DOHH2 (cell line): ENCODE measurements at regions not wholly inside any gene's neighbourhood (a gene's known extent, or its start where the extent isn't known, plus 50 kb on each side); places are given as distances from the start of the nearest gene placed in this dataset.

Experiments
- H3F3A ChIP-seq: fragments of 200-600 bp; sonication (generic), shearing (Covaris generic); 2 replicates; pipeline ENCODE4 v1.6.0; 2016; ENCODE audit warnings: antibody characterized with exemption, mild to moderate bottlenecking; ENCODE audit not compliant: control insufficient read depth, insufficient read depth
- H3K27ac ChIP-seq: fragments of 200-600 bp; sonication (generic); 2 replicates; pipeline ENCODE4 v1.5.1; 2014; ENCODE audit warnings: low read depth, mild to moderate bottlenecking, low read length, moderate library complexity
- H3K27me3 ChIP-seq: fragments of 200-600 bp; sonication (generic); 2 replicates; pipeline ENCODE4 v1.6.1; 2014; ENCODE audit warnings: mild to moderate bottlenecking, low read length, mixed read lengths; ENCODE audit not compliant: control insufficient read depth
- H3K36me3 ChIP-seq: fragments of 200-600 bp; sonication (generic); 2 replicates; pipeline ENCODE4 v1.6.1; 2014; ENCODE audit warnings: mild to moderate bottlenecking, low read length, moderate library complexity, mixed read lengths; ENCODE audit not compliant: control insufficient read depth
- H3K4me1 ChIP-seq: fragments of 200-600 bp; sonication (generic); 2 replicates; pipeline ENCODE4 v1.6.1; 2014; ENCODE audit warnings: mild to moderate bottlenecking, low read length, mixed read lengths; ENCODE audit not compliant: control insufficient read depth
- H3K4me2 ChIP-seq: fragments of 200-600 bp; sonication (generic); 2 replicates; pipeline ENCODE4 v1.6.0; 2014; ENCODE audit warnings: mild to moderate bottlenecking, low read length, moderate library complexity
- H3K4me3 ChIP-seq: fragments of 200-600 bp; sonication (generic); 2 replicates; pipeline ENCODE4 v1.5.1; 2014; ENCODE audit warnings: mild to moderate bottlenecking, low read length, mixed read lengths
- H3K79me2 ChIP-seq: fragments of 200-600 bp; sonication (generic); 2 replicates; pipeline ENCODE4 v1.6.1; 2014; ENCODE audit warnings: mild to moderate bottlenecking, low read length, mixed read lengths; ENCODE audit not compliant: control insufficient read depth
- H3K9me2 ChIP-seq: fragments of 200-600 bp; sonication (generic); replicated peaks from 2 replicates; pipeline ENCODE4 v1.6.1; 2014; ENCODE audit warnings: mild to moderate bottlenecking, low read length, mixed read lengths; ENCODE audit not compliant: control insufficient read depth
- H3K9me3 ChIP-seq: fragments of 200-600 bp; sonication (generic); 2 replicates; pipeline ENCODE4 v1.6.1; 2014; ENCODE audit warnings: antibody characterized with exemption, low read length, mixed read lengths; ENCODE audit not compliant: control insufficient read depth, insufficient read depth
- H4K20me1 ChIP-seq: fragments of 200-600 bp; sonication (generic); 2 replicates; pipeline ENCODE4 v1.6.0; 2014; ENCODE audit warnings: low read depth, mild to moderate bottlenecking, antibody characterized with exemption, low read length, moderate library complexity; ENCODE audit not compliant: control insufficient read depth, insufficient read depth
- CTCF ChIP-seq: fragments of 200-600 bp; sonication (generic); IDR thresholded peaks from one replicate; pipeline ENCODE4 v1.5.1; 2014; ENCODE audit warnings: antibody characterized with exemption, mild to moderate bottlenecking, low read depth, low read length; ENCODE audit not compliant: poor library complexity, severe bottlenecking
- EZH2phosphoT487 ChIP-seq: fragments of 200-600 bp; sonication (generic); IDR thresholded peaks from 2 replicates; pipeline ENCODE4 v1.6.1; 2017; ENCODE audit warnings: borderline replicate concordance, mild to moderate bottlenecking, antibody characterized with exemption, low read length, moderate library complexity, mixed read lengths

DNA sequence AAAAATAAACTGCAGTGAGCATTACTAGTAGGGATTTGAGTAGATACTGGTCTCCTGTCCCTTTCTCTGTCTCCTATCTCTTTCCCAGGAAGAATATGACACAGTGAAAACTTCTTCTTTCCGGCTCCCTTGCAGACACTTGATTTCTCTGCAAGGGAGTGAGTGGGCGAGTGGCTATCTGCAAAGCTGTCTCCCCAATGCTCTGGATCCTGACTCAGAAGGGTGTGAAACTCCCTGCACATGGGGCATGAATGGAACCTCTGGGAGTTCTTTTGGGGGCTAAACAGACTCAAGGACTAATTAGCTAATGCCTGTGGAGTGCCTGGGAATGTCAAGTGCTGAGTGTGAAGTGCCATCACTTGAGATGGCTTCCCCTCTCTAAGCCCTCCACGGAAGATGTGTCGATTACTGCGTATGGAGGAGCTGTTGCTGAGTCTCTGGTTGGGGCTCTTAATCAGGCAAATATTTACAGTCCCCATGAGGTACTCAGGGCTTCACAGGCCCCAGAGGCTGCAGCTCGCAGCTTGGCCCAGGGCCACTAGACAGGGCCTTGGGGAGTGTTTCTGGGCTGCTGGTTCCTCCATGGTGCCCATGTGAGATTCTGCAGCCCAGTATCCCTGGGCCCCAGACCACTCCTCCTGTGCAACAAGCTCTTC lies 139.8 kb downstream of the RPS24 start:
- Histone ChIP-seq H4K20me1 (no peaks in the 10 kb centered on the region), H3K4me3 (no peak overlapping the region), H3K27ac (no peak overlapping the region), H3K36me3 (no peaks in the 10 kb centered on the region), H3K9me2 (no peaks in the 10 kb centered on the region), H3K79me2 (no peaks in the 10 kb centered on the region), H3K27me3 (peaks cover 12% of the 10 kb centered on the region; the same call in 1 of the 2 replicates), H3K4me1 (peaks cover 9% of the 10 kb centered on the region), H3K9me3 (no peaks in the 10 kb centered on the region), H3K4me2 (no peak overlapping the region), H3F3A (no peaks in the 10 kb centered on the region)
- no peak for TF ChIP-seq CTCF
- TF ChIP-seq EZH2phosphoT487 = no peak

DNA sequence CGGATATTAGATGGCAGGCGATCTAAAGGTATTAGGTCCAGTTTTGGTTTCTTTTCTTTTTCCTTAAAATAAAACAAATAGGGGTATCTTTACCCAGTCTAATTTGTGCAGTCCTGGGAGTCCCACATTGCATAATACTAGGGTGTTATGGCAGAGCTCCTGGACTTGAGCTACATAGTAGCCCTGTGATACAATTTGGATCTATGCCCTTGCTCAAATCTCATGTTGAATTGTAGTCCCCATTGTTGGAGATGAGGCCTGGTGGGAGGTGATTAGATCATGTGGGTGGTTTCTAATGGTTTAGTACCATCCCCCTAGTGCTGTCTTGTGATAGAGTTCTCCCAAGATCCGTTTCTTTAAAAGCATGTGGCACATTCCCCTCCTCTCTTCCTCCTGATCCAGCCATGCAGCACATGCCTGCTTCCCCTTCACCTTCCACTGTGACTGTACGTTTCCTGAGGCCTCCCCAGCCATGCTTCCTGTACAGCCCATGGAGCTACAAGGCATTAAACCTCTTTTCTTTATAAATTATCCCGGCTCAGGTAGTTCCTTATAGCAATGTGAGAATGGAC lies 141.9 kb downstream of the RPS24 start:
- Histone ChIP-seq H3F3A (no peaks in the 10 kb centered on the region), H3K27me3 (peaks cover 12% of the 10 kb centered on the region; the same call in 1 of the 2 replicates), H3K4me1 (peaks cover 9% of the 10 kb centered on the region), H3K4me3 (no peak overlapping the region), H3K4me2 (no peak overlapping the region), H3K9me2 (no peaks in the 10 kb centered on the region), H4K20me1 (no peaks in the 10 kb centered on the region), H3K27ac (no peak overlapping the region), H3K79me2 (no peaks in the 10 kb centered on the region), H3K9me3 (no peaks in the 10 kb centered on the region), H3K36me3 (no peaks in the 10 kb centered on the region)
- TF ChIP-seq EZH2phosphoT487 = no peak
- TF ChIP-seq CTCF = no peak

DNA sequence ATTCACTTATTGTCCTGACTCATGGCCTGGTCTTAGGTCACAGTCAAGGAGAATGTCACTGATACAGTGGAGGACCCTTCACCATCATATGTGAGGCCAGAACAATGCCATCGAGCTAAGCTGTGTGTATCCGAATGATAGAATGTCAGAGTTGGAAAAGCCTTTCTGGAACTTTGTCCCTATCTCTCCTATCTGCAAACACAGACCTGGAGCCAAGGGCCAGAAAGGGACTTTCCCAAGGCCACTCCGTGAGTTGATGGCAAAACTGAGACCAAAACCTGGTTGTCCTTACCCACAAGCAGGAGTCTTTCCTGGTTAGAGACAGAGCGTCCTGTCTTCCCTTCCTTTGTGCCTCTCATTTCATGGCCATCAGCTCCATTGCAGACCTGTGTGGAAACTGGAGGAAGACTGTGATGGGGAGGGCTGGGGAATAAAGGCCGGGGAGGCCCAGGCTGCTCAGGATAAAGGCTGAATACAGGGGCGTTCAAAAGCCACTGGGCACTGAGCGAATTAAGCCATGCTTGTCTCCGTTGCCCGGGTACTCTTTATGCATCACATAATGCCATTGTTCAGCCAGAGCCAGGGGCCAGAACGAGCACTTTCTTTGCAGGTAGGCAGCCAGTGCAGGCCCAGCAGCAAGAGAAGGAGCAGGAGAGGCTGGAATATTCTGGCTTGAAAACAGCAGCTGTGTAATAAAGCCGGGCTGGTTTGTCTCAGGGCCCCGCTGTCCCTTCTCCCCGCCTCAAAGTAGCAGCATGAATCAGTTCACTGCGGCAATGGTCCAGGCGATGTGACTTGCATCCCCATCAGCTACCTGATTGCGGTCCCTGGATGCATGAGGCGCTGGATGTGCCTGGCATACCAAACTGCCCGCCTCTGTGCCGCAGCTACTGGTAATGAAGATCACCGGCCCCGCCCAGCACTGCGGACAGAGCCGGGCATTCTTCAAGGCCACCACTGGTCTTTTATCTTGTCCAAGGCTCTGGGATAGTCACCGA lies 143.0 kb downstream of the RPS24 start:
- H3K9me3 ChIP-seq = no peaks in the 10 kb centered on the region
- no peak overlapping the region for H3K4me3 ChIP-seq
- no peaks in the 10 kb centered on the region for H3K79me2 ChIP-seq
- no peaks in the 10 kb centered on the region for H3K36me3 ChIP-seq
- no peaks in the 10 kb centered on the region for H3F3A ChIP-seq
- no peak overlapping the region for H3K4me2 ChIP-seq
- TF ChIP-seq EZH2phosphoT487 (no peak), CTCF (no peak)
- no peaks in the 10 kb centered on the region for H4K20me1 ChIP-seq
- no peaks in the 10 kb centered on the region for H3K9me2 ChIP-seq
- H3K27ac ChIP-seq = no peak overlapping the region
- peaks cover 4% of the 10 kb centered on the region for H3K4me1 ChIP-seq
- peaks cover 9% of the 10 kb centered on the region; the same call in 1 of the 2 replicates for H3K27me3 ChIP-seq
